DMS153 treated with DMSO at 0.1 percent for 48 hours (cell line): ENCODE measurements at regions not wholly inside any gene's neighbourhood (a gene's known extent, or its start where the extent isn't known, plus 50 kb on each side); places are given as distances from the start of the nearest gene placed in this dataset.

Source experiments
- DNase-seq: peaks from one replicate; lab custom pipeline; 2025; ENCODE audit not compliant: unreplicated experiment; lab: John Stamatoyannopoulos, UW

DNA sequence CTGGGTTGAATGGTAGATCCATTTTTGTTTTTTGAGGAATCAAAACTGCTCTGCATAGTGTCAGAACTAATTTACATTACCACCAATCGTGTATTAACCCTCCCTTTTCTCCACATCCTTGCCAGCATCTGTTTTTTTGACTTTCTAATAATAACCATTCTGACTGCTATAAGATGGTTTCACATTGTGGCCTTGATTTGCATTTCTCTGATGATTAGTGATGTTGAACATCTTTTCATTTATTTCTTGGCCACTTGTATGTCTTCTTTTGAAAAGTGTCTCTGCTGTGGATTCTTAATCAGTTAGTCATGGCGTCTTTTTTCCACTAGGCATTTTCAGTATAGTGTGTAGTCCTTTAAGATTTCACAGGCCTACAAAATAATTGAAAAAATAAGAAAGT is 2144.3 kb upstream of the C9orf72 start:
- DNase-seq, result no peak

DNA sequence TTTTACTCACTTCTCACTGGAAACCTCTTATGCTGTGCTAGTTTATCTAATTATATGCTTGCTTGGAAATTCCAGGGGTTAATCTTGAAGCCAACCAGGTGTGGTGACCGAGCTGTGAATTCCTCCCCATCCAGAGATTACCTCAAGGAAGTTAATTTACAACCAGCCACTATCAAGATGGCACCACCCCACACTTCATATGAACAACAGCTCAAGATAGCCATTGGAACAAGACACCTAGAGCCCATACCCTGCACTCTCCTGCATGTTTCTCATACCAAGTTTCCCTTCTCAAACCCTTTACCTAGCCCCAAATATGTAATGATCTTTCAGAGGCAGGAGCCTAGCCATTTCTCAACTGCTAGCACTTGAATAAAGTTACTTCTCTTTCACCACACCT is 2156.9 kb upstream of the C9orf72 start:
- DNase-seq, result no peak

DNA sequence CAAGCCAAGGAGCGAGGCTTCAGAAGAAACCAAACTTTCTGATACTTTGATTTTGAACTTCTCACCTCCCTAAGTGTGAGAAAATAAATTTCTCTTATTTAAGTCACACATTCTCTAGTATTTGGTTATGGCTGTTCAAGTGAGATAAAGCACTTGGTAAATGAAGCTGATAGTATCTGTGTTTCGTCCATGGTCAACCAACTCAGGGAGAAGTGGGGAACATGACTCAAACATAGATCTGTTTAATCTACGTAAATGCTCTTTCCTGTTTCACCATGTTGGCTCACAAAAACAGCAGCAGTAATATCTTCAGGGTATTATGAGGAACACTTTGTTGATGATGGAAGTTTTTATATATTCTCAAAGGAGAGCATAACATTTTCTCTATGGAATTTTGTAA is 2167.2 kb upstream of the C9orf72 start:
- no peak for DNase-seq

DNA sequence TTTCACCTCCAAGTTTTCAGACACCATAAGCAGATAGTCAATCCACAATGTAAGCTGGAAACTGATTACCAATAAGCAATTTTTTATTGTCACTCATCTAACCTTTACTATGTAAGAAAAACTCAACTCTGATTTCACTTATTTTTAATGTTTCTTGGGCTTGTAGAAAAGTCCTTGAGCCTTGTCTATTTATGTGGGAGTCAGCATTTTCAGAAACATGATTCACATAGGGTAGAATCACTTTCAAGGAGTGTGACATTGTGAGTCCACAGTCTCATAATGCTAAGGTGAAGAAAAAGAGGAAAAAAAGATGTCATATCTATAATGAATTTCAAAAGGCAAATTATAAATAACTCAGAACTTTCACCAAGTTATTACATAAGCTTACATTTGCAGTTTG is 2167.9 kb upstream of the C9orf72 start:
- no peak for DNase-seq

DNA sequence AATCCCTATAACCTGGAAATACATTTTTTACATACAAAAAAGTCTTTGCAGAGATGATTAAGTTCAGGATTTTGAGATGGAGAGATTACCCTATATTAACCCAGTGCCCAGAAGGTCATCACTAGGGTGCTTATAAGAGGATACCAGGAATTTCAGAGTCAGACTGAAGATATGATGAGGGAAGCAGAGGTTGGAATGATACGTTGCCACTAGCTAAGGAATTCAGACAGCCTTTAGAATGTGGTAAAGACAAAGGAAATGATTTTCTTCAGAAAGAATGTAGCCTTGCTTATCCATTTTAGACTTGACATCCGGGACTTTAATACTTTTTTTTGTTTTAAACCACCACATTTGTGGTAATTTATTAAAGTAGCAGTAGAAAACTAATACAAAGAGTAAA is 2176.8 kb upstream of the C9orf72 start:
- no peak for DNase-seq

DNA sequence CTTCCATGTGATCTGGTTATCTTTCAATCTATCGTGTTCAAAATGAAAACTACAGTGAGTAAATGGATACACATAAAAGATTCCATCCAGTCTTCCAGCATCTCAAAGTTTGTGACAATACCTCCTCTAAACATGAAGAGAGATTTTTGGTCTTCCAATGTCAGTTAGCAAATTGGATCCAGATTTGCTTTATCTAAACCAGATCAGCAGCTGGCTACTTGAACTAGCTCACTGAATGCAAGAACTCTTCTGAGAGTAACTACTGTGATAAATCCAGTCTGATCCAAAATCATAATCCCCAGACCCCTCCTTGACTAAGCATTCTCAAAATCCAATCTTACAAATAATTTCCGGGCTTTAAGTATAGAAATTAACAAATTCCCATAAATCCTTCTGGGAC is 2177.9 kb upstream of the C9orf72 start:
- no peak for DNase-seq

DNA sequence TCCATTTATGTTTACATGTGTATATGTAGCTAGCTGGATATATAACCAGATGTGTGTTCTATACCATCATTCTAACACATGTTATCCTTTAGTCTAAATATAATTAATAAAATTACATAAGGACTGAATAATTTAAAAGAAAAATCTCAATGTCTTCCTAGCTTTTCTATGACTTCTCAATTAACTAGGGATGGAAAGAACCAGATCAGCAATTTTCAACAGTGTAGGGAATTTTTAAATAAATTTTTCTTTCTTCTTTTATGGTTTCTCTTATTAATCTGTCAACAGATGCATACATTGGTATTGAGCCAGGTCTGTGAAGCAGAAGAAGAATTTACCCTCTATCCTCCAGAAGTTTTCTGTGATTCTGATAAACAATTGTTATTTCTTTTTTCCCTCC is 2180.4 kb upstream of the C9orf72 start:
- no peak for DNase-seq

DNA sequence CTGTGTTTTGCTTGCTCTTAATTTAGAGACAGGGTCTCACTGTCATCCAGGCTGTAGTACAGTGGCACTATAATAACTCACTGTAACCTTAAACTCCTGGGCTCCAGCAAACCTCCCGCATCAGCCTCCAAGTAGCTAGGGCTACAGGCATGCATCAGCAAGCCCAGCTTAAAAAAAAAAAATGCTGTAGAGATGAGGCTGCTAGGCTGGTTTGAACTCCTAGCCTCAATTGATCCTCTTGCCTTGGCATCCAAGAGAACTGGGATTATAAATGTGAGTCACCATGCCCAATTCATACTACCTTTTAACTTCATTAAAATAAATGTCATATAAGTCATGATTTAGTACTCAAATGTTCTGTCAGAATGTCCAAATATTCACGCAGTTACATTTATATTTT is 2195.7 kb upstream of the C9orf72 start:
- DNase-seq, result no peak

DNA sequence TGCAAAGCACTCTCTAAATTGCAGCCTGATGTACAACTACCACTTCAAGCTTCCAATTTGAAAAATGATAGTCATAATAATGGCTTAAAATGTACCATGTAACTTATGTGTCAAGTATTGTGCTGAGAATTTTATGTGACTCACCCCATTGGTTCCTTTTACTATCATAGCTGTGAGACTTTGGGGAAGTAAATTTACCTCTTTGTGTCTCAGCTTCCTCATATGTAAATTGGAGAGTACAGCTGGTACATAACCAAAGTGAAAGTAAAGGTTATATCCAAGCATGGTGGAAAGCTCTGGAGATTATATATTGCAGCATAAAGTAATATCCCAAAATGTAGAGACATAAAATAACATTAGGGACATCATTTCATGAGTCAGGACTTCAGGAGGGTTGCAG is 2200.4 kb upstream of the C9orf72 start:
- no peak for DNase-seq

DNA sequence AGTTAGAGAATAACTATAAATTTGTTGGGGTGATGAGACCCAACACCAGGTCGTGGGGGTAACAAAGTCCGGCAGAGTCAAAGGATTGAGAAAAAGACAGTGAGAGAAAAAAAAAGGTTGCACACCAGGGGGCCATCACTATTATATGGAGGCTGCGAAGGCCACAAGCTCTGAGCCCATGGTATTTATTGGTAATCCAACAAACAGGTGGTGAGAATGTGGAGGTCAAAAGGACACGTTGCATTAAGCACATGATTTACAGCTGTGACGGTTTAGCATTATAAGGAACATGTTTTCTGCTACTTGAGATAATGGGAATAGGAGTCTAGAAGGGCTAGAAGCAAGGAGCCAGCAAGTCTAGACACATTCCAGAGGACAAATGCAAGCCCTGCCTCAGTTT is 2202.2 kb upstream of the C9orf72 start:
- DNase-seq, result no peak

DNA sequence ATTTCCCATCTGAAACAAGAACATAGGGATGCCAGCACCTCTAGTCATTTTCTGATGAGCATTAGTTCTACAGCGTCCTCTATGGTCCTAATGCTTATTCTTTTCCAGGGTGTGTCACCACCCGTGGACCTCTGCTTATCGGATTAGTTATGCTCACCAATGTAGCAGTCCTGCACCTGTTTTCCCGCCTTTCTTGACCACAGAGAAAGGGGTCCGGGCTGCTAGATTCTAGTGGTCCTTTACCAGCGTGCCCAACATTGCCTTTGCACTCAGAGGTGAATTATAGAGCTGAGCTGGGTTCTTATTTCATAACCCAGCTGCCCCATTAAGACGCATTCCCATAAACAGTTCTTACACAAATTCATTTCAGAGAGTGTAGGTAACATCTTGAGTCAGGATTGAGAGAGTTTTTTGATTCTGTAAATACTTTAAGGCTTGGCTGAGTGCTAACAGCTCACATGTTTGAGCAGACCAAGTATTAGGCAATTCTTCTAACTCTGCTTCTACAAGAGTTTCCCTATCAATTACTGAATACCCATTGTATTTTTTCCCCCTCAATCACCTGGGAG is 2205.1 kb upstream of the C9orf72 start:
- DNase-seq, result no peak

DNA sequence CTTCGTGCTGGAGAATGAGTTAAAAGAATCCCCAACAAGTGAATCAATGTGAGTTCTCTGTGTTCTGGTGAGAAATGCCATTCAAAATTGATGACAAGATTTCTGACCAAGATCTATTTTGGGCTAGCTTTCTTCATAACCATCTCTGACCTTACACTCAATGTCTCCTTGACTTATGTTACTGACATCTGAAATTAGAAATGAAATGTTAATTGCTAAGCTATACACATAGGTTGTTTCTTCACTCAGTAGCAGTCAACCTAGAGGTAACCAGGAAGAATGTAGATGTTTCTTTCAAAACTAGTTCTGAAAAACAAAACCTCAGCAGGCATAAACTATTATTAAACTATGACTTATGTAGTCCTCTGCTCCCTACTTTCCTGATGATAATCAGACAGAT is 2220.7 kb upstream of the C9orf72 start:
- no peak for DNase-seq

DNA sequence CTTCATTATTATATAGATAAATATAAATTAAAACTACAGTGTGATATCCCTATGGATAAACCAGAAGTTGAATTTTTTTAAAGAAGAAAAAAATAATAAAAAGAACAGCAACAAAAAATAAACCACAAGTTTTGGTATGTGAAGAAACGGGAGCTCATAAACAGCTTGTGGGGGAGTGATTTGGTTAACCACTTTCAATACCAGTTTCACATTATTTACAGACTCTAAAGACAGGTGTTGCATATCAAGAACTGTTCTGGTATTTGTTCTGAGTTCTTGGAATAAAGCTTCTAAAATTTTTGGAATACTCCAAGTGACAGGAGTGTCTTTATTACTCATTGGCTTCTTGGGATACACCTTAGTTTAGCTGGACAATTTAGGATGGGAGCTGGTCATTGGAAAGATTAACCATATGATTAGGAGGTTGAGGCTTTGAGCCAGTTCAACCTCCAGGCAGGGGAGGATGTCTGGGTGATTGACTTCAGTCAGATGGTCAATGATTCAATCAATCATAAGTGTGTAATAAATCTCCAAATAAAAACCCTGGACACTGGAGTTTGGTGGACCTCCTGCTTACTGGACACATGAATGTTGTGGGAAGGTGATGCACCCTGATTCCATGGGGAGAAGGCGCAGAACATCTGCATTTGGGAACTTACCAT is 2223.1 kb upstream of the C9orf72 start:
- DNase-seq, result no peak

DNA sequence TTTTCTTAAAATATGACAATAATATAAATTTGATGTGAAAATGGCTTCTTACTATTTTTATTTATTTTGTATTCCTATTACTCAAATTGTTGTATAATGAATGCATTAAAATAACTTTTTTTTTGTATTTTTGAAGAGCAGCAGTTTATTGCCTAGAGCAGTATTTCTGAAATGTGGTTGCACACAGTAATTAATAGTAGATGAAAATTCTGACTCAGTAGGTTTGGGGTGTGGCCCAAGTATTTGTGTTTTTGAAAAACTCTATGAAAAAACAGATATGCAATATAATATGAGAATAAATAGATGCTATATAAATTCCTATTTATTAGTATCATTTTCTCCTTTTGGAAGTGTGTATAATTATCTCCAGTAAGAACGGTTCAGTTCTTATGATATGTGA is 2225.3 kb upstream of the C9orf72 start:
- no peak for DNase-seq

DNA sequence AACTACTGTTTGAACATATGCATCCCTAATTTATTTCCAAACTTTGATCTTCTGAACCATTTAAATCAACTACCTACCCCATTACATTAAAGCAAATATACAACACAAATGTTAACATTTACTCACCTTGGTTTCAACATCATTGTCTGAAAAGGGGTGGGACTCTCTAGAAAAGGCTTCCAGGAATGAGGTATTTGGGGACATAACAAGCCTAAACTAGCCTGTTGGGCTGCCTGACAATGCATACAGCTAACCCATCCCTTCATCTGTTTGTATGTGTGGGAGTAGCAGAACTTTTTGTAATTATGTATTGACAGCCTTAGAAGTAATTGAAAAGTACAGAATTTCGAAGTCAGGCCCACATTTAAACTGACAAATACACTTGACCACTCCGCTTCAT is 2225.9 kb upstream of the C9orf72 start:
- DNase-seq, result no peak

DNA sequence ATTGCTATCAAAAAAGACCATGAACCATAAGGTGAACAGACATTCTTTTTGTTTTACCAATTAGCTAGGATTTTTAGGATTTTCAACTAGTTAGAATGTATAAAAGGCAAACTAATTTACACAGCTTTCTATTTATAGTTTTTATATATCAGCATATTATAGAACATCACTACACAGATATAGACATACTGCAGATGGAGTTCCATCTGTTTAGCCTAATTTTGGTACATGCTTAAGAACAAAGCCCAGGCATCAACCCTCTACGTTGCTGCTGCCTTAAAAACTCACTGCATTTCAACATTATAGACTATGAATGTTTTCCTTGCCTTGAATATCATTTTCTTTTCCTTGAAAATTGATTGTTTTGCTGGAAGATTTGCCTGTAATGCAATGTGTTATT is 2227.5 kb upstream of the C9orf72 start:
- DNase-seq, result no peak

DNA sequence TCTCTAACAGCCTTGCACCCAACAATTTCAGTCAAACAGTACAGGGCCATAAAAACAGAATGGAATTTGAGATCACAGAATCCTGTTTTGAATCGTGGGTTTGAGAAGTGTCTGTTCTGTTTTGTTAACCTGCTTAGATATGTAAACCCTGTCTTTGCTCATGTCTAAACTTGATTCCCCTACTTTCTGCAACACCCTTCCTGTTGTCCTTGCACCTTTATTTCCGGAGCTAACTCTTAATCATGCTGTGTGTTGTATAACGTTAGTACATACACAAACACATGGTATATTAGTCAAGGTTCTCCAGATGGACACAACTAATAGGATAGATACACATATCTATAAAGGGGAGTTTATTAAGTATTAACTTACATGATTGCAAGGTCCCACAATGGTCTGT is 2229.2 kb upstream of the C9orf72 start:
- no peak for DNase-seq

DNA sequence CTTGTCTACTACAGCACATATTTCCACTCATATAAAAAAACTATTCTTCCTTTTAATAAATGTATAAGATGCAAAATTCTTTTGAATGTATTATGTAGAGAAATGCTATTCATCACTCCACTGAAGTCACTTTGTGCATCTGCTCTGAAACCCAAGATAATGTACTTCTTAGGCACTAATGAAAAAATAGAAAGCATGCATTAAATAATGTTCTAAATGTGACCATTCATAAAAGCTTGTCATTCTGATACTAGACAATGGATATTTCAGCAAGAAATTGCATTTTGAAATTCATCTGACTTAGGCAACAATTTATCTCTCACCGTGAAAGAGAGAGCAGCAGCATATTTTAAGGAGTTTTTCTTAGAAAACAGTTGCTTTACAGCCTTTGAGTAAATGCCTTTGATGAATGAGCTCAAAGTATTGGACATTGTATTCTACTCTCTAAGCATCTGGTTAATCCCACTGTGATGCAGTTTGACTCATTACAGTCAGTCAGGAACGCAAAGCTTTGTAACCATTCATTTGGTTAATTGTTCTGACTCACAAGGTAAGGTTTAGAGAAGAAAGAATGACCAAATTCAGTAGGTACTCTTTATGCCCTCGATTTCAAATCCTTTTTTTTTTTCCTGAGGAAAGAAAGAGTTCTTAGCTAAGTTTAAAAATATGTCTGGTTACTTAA is 2233.8 kb upstream of the C9orf72 start:
- DNase-seq, result no peak

DNA sequence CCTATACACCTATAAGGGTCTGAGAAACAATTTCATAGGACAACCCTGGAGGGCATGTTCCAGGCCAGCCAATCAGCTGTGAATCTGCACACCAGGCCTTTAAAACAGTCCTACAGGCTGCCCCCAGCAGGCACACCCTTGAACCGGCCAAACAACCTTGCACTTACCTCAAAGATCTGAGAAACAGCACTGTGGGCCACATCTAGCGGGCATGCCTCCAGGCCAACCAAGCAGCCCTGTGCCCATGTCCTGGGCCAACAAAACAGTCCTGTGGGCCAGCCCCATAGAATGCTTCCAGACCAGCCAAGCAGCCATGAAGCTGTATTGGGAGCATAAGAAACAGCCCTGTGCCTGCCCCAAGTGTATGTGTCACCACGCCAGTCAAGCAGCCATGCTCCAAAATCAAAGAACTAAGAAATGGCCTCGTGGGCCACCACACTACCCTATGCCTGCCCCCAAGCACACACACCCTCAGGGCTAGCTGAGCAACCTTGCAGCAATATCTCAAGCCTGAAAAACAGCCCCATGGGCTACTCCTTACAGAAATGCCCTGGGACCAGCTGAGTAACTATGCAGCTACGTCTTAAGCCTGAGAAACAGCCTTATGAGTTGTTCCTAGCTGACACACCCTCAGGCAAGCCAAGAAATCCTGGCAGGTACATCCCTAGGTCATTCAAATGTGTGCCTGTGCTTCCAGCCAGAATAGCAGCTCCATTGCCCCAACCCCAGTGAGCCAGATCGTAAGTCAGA is 2243.8 kb upstream of the C9orf72 start:
- no peak for DNase-seq

DNA sequence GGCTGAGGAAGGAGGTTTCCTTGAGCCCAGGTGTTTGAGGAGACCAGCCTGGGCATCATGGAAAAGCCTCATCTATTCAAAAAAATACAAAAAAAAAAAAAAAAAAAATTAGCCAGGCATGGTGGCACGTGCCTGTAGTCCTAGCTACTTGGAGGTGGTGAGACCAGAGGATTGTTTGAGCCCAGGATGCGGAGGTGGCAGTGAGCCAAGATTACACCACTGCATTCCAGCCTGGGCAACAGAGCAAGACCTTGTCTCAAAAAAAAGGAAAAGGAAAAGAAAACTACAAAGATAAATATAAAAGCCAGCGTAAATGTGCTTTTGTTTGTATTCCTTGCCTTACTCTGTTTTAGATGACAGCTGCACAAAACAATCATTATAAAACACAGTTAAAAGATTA is 2249.2 kb upstream of the C9orf72 start:
- no peak for DNase-seq

DNA sequence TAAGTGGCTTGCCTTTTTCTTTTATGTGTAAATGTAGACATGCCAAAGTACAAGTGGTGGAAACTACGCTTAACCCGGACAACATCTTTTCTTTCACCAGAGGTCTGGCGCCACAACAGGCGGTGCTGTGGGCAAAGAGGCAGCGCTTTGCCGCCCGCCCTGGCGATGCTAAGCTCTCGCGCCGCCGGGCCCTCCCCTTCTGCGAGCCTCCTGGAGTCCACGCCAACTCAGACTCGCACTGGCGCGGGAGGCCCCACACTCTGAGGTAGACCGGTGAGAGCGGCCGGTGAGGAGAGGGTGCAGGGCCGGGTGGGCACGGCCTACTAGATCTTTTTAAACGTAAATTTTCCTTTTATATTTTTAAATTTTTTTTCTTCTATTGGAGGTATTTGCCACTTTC is 2253.1 kb upstream of the C9orf72 start:
- no peak for DNase-seq

DNA sequence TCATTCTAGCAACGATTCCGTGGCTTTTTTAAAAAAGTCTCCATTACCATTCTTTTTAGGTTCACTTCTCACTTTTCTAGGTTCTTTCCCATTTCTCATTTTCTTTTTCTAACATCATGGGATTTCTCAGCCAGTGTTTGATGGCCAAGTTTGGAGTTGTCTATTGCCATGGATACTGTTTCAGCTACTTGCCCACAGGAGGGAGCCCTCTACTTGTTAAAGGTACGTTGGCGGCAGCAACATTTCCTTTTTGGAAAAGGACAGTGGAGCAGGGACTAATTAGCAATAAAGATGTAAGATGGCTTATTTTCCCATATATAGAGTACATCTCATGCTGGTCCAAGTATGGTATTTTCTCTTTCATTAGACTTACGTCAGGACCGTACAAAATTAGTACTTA is 2257.5 kb upstream of the C9orf72 start:
- DNase-seq, result no peak
